ENCODE measurements at regions not wholly inside any gene's neighbourhood (a gene's known extent, or its start where the extent isn't known, plus 50 kb on each side); places are given as distances from the start of the nearest gene placed in this dataset.

- FAIRE-seq (no peak), DNase-seq (ENCODE audit: insufficient read length) (no peak)
- TF ChIP-seq TAF1 (IDR thresholded peaks at IDR 0.05; ENCODE audit: borderline replicate concordance, low read depth, low read length): no peak
- TF ChIP-seq POLR2AphosphoS5 (IDR thresholded peaks at IDR 0.05; ENCODE audit: low read depth, low read length): no peak
- no peak for TF ChIP-seq POLR2A (IDR thresholded peaks at IDR 0.05; ENCODE audit: low read depth, low read length)
Observed at GRCh38 chr1:57517587-57518374, 93.9 kb upstream of the DAB1 start.

DNA sequence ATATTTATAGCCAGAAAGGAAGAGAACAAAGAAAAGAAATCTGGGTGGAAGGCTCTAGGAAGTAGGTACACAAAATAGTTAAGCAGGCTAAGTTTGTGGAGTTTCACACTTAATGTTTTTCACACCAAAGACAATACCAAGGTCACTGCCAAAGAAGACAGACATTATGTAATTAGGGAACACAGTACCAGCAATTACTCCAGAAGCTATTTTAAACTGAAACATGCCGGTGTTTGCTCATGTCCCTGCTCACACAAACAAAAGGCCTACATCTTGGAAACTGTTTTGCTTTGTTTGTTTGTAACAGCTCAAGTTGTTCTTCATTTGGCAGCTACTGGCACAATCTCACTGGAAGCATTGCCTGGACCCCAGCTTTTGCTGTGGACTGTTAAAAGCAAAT, 88.5 kb upstream of the DAB1 start:
- DNase-seq (ENCODE audit: insufficient read length): no peak
- FAIRE-seq: no peak
- TF ChIP-seq TAF1 (IDR thresholded peaks at IDR 0.05; ENCODE audit: borderline replicate concordance, low read depth, low read length) (no peak), POLR2AphosphoS5 (IDR thresholded peaks at IDR 0.05; ENCODE audit: low read depth, low read length) (no peak), POLR2A (IDR thresholded peaks at IDR 0.05; ENCODE audit: low read depth, low read length) (no peak)

GRCh38 chr1:57506941-57507340, 83.1 kb upstream of the DAB1 start:
- no peak for FAIRE-seq
- DNase-seq (ENCODE audit: insufficient read length): no peak
- TF ChIP-seq POLR2A (IDR thresholded peaks at IDR 0.05; ENCODE audit: low read depth, low read length) (no peak), TAF1 (IDR thresholded peaks at IDR 0.05; ENCODE audit: borderline replicate concordance, low read depth, low read length) (no peak), POLR2AphosphoS5 (IDR thresholded peaks at IDR 0.05; ENCODE audit: low read depth, low read length) (no peak)

DNA sequence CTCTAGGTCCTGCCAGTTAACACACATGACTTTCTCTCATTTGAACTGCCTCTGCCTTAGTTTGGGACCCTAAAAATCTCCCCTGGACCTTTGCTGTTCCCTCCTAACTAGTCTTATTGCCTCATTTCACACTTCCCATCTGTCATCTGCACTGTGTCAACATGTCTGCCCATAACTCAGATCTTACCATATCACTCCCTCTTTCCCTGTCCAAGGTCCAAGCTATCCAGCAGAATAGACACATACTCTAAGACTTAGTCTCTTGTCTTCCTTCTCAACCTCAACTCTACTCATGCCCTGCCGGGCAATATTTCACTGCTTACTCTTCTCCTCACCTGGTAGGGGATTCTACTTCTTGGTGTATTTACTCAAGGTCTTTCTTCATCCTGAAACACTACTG, 79.5 kb upstream of the DAB1 start:
- DNase-seq (ENCODE audit: insufficient read length) (no peak), FAIRE-seq (no peak)
- TF ChIP-seq POLR2AphosphoS5 (IDR thresholded peaks at IDR 0.05; ENCODE audit: low read depth, low read length) (no peak), TAF1 (IDR thresholded peaks at IDR 0.05; ENCODE audit: borderline replicate concordance, low read depth, low read length) (no peak), POLR2A (IDR thresholded peaks at IDR 0.05; ENCODE audit: low read depth, low read length) (no peak)

DNA sequence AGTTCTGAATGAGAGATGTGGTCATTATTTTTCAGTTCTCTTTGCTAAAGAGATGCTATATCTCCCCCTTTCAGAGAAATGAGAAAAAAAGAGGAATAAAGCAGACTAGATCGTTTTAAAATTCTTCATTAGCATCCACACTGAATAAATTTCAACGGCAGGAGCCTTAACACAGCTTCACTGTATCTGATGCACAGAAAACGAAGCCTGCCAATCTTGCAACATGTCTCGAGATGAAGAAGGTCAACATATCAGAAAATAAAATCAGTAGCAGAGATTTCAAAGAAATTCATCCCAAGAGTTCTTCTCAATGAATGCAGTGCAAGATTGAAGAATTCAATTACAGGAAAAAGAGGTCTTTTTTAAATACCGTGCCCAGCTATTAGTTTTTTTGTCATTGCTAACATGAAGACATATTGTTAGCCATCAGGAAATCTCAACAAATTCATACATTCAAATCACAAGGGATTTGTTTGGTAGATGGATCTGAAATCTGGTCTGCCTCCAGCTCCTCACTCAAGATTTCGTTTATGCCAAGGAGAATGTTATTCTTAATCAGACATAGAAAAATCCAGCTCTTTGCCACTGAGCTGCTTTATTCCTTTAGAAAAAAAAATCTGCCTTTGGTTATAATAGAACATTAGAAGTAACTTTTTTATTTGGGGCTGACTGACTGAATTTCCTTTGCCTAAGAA, 76.4 kb upstream of the DAB1 start:
- DNase-seq (ENCODE audit: insufficient read length) (no peak), FAIRE-seq (no peak)
- TF ChIP-seq POLR2AphosphoS5 (IDR thresholded peaks at IDR 0.05; ENCODE audit: low read depth, low read length): no peak
- no peak for TF ChIP-seq POLR2A (IDR thresholded peaks at IDR 0.05; ENCODE audit: low read depth, low read length)
- TF ChIP-seq TAF1 (IDR thresholded peaks at IDR 0.05; ENCODE audit: borderline replicate concordance, low read depth, low read length): no peak

DNA sequence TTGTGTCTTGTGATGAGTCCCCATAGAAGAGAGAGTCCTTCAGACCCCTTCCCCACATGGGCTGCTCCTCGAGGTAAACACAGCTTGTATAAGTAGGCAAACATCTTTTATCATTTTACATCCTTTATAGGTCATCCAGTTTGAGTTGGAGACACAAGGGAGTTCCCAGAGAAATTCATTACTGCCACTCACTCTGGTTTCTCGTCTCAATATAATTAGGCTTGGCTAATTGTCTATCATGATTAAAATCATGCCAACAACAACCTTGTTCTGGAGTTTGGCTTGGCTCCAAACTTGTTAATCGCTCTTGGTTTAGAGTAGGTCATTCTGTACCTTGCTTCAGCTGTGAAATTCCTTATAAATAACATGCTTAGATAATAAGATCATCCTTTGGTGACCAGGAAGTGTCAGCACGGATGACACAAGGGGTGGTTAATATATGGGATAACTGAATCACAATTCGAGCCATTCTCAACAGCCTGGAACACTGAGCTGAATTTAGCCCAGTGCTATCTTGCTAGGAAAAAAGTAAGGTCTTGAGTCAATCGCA, 70.7 kb upstream of the DAB1 start:
- TF ChIP-seq POLR2AphosphoS5 (IDR thresholded peaks at IDR 0.05; ENCODE audit: low read depth, low read length): no peak
- TF ChIP-seq TAF1 (IDR thresholded peaks at IDR 0.05; ENCODE audit: borderline replicate concordance, low read depth, low read length): no peak
- TF ChIP-seq POLR2A (IDR thresholded peaks at IDR 0.05; ENCODE audit: low read depth, low read length): no peak
- FAIRE-seq (no peak), DNase-seq (ENCODE audit: insufficient read length) (no peak)

GRCh38 chr1:57492586-57493226, 68.8 kb upstream of the DAB1 start:
- FAIRE-seq: no peak
- no peak for DNase-seq (ENCODE audit: insufficient read length)
- TF ChIP-seq POLR2AphosphoS5 (IDR thresholded peaks at IDR 0.05; ENCODE audit: low read depth, low read length) (no peak), TAF1 (IDR thresholded peaks at IDR 0.05; ENCODE audit: borderline replicate concordance, low read depth, low read length) (no peak), POLR2A (IDR thresholded peaks at IDR 0.05; ENCODE audit: low read depth, low read length) (no peak)

DNA sequence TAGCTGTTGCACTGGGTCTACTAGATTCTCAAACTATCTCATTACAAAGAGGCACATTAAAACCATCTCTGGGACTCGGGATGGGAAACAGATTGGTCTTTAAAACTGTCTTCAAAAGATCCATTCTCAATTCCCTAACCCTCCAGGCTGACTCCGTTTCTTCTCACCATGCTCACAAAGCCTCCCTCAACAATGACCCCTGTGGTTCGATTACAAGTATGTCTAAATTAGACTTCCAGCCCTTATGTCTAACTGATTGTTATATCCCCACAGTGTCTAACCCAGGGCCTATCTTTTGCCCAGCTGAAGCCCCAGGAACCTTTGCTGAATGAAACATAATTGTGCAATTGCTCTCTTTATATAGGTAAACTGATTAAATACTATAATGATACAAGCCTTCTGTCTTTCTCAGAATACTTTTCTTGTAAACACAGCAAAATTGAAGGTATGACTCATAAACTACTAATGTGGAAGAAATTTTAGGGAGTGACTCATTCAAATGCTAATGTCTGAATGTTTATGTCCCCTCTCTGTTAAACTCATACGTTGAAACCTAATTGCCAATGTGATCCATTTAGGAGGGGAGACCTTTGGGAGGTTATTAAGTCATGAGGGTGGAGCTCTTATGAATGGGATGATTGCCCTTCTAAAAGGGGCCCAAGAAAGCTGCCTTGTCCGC, 65.6 kb upstream of the DAB1 start:
- no peak for DNase-seq (ENCODE audit: insufficient read length)
- TF ChIP-seq TAF1 (IDR thresholded peaks at IDR 0.05; ENCODE audit: borderline replicate concordance, low read depth, low read length): no peak
- no peak for TF ChIP-seq POLR2A (IDR thresholded peaks at IDR 0.05; ENCODE audit: low read depth, low read length)
- no peak for TF ChIP-seq POLR2AphosphoS5 (IDR thresholded peaks at IDR 0.05; ENCODE audit: low read depth, low read length)
- no peak for FAIRE-seq

DNA sequence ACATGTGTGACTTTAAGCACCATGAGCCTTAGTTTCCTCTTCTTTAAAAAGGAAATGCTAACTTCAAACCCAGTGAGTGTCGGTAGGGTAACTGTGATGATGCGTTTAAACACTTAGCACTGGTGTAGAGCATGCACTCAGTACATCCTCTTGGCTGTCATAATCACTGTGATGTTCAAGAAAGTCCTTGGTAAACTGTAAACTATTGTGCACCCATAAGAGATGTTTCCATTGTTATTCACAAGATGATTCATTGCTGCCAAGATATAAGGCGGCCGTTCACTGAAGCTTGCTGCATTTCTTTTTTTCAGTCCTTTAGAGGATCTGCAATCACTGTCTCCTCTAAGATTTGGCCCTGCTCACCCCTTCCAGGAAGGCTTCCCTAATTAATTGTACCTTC, 61.8 kb upstream of the DAB1 start:
- TF ChIP-seq TAF1 (IDR thresholded peaks at IDR 0.05; ENCODE audit: borderline replicate concordance, low read depth, low read length) (no peak), POLR2A (IDR thresholded peaks at IDR 0.05; ENCODE audit: low read depth, low read length) (no peak), POLR2AphosphoS5 (IDR thresholded peaks at IDR 0.05; ENCODE audit: low read depth, low read length) (no peak)
- no peak for FAIRE-seq
- no peak for DNase-seq (ENCODE audit: insufficient read length)

DNA sequence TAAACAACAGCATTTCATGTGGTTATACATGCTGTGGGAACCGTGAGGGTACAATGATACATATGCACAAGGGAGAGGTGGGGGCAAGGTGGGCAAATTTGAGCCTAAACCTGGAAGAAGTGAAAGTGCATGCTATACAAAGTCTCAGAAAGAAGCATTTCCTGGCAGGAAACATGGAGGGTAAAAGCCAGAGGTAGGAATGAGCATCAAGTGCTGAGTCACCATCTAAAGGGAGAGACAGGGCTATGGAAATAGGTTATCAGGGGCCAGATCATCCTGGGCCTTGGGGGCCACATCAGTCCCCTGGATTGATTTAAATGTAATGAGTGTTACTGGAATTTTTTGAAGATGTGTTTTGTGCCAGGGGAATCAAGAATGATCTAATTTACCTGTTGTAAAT, 60.1 kb upstream of the DAB1 start:
- FAIRE-seq (no peak), DNase-seq (ENCODE audit: insufficient read length) (no peak)
- TF ChIP-seq POLR2A (IDR thresholded peaks at IDR 0.05; ENCODE audit: low read depth, low read length) (no peak), POLR2AphosphoS5 (IDR thresholded peaks at IDR 0.05; ENCODE audit: low read depth, low read length) (no peak), TAF1 (IDR thresholded peaks at IDR 0.05; ENCODE audit: borderline replicate concordance, low read depth, low read length) (no peak)

DNA sequence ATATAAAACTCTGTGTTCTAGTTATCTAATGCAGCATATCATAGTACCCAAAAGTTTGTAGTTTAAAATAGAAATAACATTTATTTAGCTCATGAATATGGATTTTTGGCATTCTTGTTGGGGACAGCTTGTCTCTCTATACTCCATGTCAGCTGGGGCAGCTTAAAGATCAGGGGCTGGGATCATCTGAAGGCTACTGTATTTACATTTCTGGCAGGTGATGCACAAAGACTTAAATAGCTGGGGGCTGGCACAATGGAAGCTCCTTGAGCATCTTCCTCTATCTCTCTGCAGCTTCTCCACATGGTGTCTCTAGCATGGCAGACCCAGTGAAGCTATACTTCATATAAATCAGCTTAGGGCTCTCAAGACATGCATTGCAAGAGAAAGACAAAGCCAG, 55.6 kb upstream of the DAB1 start:
- FAIRE-seq (no peak), DNase-seq (ENCODE audit: insufficient read length) (no peak)
- no peak for TF ChIP-seq POLR2A (IDR thresholded peaks at IDR 0.05; ENCODE audit: low read depth, low read length)
- TF ChIP-seq TAF1 (IDR thresholded peaks at IDR 0.05; ENCODE audit: borderline replicate concordance, low read depth, low read length): no peak
- no peak for TF ChIP-seq POLR2AphosphoS5 (IDR thresholded peaks at IDR 0.05; ENCODE audit: low read depth, low read length)
